PFSK-1 (cell line): ENCODE measurements at regions not wholly inside any gene's neighbourhood (a gene's known extent, or its start where the extent isn't known, plus 50 kb on each side); places are given as distances from the start of the nearest gene placed in this dataset.

ENCODE experiments used
- FOXP2 ChIP-seq: optimal IDR thresholded peaks from 2 replicates; pipeline ENCODE3; 2011; ENCODE audit warnings: borderline replicate concordance, control low read depth, inconsistent platforms; ENCODE audit not compliant: insufficient read depth; ENCODE audit errors: extremely low read length, extremely low read depth
- POLR2AphosphoS5 ChIP-seq: IDR thresholded peaks from 2 replicates; pipeline ENCODE4 v1.6.1; 2012; ENCODE audit warnings: low read depth, mild to moderate bottlenecking, control low read depth, low read length, moderate library complexity
- REST ChIP-seq, 2 experiments: IDR thresholded peaks; 2 replicates each; pipeline versions ENCODE4 v1.6.1 to v1.8.0; 2011 to 2012; ENCODE audit warnings: low read depth in 2 of 2, low read length in 2 of 2, control low read depth in 1 of 2, inconsistent platforms in 1 of 2, mild to moderate bottlenecking in 1 of 2, moderate library complexity in 1 of 2; ENCODE audit not compliant: insufficient read depth in 1 of 2
- SIN3A ChIP-seq: IDR thresholded peaks from 2 replicates; pipeline ENCODE4 v1.6.1; 2012; ENCODE audit warnings: mild to moderate bottlenecking, low read length, moderate library complexity, borderline replicate concordance; ENCODE audit not compliant: insufficient read depth
- TAF1 ChIP-seq: IDR thresholded peaks from 2 replicates; pipeline ENCODE4 v1.6.1; 2012; ENCODE audit warnings: low read length, control low read depth, borderline replicate concordance; ENCODE audit not compliant: insufficient read depth

GRCh38 chr14:54039311-54039710 lies 82.7 kb upstream of the BMP4 start:
- TF ChIP-seq POLR2AphosphoS5 (no peak), TAF1 (no peak), REST (IDR thresholded peaks at IDR 0.05; ENCODE audit: insufficient read depth in 1 of 2, low read depth in 2 of 2, low read length in 2 of 2) (no peak), SIN3A (no peak), FOXP2 (no peak)

- TF ChIP-seq REST (IDR thresholded peaks at IDR 0.05; ENCODE audit: insufficient read depth in 1 of 2, low read depth in 2 of 2, low read length in 2 of 2) (no peak), SIN3A (no peak)
Observed at GRCh38 chr14:54040846-54041245, 84.2 kb upstream of the BMP4 start.

DNA sequence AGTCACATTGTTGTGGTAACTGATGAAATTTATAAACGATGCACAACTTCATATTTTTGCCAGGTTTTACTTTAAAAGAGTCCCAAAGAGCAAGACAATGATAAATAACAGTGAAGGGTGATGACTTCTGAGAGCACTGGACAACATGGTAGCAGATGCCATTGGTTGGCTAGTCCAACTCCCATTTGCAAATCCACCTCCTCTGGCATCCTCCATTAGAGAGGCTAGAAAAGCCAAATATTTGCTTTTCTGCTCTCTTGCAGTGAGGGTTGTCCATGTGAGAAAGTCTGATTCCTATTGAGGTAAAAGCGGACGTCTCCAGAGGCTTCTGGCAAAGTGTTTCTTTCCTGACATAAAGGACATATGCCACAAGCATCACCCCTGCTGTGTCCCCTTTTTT lies 89.6 kb upstream of the BMP4 start:
- no peak for TF ChIP-seq TAF1
- TF ChIP-seq POLR2AphosphoS5 = no peak
- TF ChIP-seq SIN3A = no peak
- TF ChIP-seq FOXP2 = no peak
- no peak for TF ChIP-seq REST (IDR thresholded peaks at IDR 0.05; ENCODE audit: insufficient read depth in 1 of 2, low read depth in 2 of 2, low read length in 2 of 2)

GRCh38 chr14:54047645-54048308 lies 91.2 kb upstream of the BMP4 start:
- TF ChIP-seq TAF1 (no peak), SIN3A (no peak), FOXP2 (no peak), REST (IDR thresholded peaks at IDR 0.05; ENCODE audit: insufficient read depth in 1 of 2, low read depth in 2 of 2, low read length in 2 of 2) (no peak), POLR2AphosphoS5 (no peak)

- TF ChIP-seq TAF1 (no peak), REST (IDR thresholded peaks at IDR 0.05; ENCODE audit: insufficient read depth in 1 of 2, low read depth in 2 of 2, low read length in 2 of 2) (no peak), POLR2AphosphoS5 (no peak), SIN3A (no peak), FOXP2 (no peak)
Observed at GRCh38 chr14:54048311-54048710, 91.7 kb upstream of the BMP4 start.
